Stomach (tissue), 8 donors: ENCODE measurements at regions not wholly inside any gene's neighbourhood (a gene's known extent, or its start where the extent isn't known, plus 50 kb on each side); places are given as distances from the start of the nearest gene placed in this dataset.

Source experiments
- DNase-seq, 2 donors: peaks; one replicate each; pipeline versions ENCODE4 v3.0.0 to v3.0.0-alpha.2; 2013 to 2019
- H3K27ac ChIP-seq, 5 donors: fragments of 200-600 bp in 4 of 5; sonication (generic) in 4 of 5; one replicate each; pipeline ENCODE4 v1.5.1; 2013 to 2019; ENCODE audit warnings: mild to moderate bottlenecking in 1 of 5, moderate library complexity in 1 of 5
- H3K27me3 ChIP-seq, 3 donors: fragments of 200-600 bp; sonication (generic); one replicate each; pipeline ENCODE4 v1.5.1; 2017 to 2019; ENCODE audit warnings: mixed run types in 1 of 3
- H3K36me3 ChIP-seq, 4 donors: fragments of 200-600 bp; sonication (generic); 1 replicate in 3 of 4; 2 replicates in 1 of 4; pipeline ENCODE4 v1.5.1; 2016 to 2019
- H3K4me1 ChIP-seq, 4 donors: fragments of 200-600 bp; sonication (generic); one replicate each; pipeline ENCODE4 v1.5.1; 2016 to 2019
- H3K4me3 ChIP-seq, 4 donors: fragments of 200-600 bp; sonication (generic) in 3 of 4; one replicate each; pipeline ENCODE4 v1.5.1; 2016 to 2019; ENCODE audit warnings: mild to moderate bottlenecking in 1 of 4
- H3K9me3 ChIP-seq, 4 donors: fragments of 200-600 bp; sonication (generic); one replicate each; pipeline ENCODE4 v1.5.1; 2016 to 2019
- EP300 ChIP-seq: sonication (generic); formaldehyde crosslinking; IDR thresholded peaks from one replicate; pipeline ENCODE4 v1.6.1; 2017; ENCODE audit warnings: antibody characterized with exemption
- POLR2A ChIP-seq, 4 donors: fragments of 450-650 bp; IDR thresholded peaks; one replicate each; pipeline ENCODE4 v1.6.1; 2016; ENCODE audit warnings: antibody characterized with exemption in 4 of 4, control low read depth in 2 of 4, mild to moderate bottlenecking in 1 of 4, moderate library complexity in 1 of 4
- POLR2AphosphoS5 ChIP-seq, 3 donors: sonication (generic); formaldehyde crosslinking; IDR thresholded peaks; one replicate each; pipeline ENCODE4 v1.6.1; 2016; ENCODE audit warnings: antibody characterized with exemption in 3 of 3
- WGBS, 5 donors: extraction: QIAGEN DNeasy Blood & Tissue Kit in 3 of 5; methylation state at CpG; one replicate each; pipeline versions ENCODE4 v1.1.5 to v1.1.7; 2013 to 2018; 5-methylcytosine and 5-hydroxymethylcytosine counted together
- intact Hi-C: fragments of 100-400 bp; cut with DNase I; formaldehyde crosslinking; loops from one replicate; pipeline ENCODE4 v1.15.1; 2023; ENCODE audit warnings: low total_unique reads
- TF ChIP-seq, protein P1 (sequence below), 7 experiments: fragments of 450-650 bp in 4 of 7; fragments of 200-600 bp in 3 of 7; sonication (generic) in 3 of 7; IDR thresholded peaks; one replicate each; pipeline ENCODE4 v1.5.1; 2016 to 2019; ENCODE audit warnings: antibody characterized with exemption in 7 of 7, control low read depth in 2 of 7, mild to moderate bottlenecking in 1 of 7
- donor health status: healthy with polysubstance abuse.
- donor health status: Bipolar disorder and iron deficiency.
- donor health status: healthy.

- TF ChIP-seq POLR2A (IDR thresholded peaks at IDR 0.05) (no peak), POLR2AphosphoS5 (IDR thresholded peaks at IDR 0.05) (no peak), EP300 (no peak)
- TF ChIP-seq, protein P1, sequence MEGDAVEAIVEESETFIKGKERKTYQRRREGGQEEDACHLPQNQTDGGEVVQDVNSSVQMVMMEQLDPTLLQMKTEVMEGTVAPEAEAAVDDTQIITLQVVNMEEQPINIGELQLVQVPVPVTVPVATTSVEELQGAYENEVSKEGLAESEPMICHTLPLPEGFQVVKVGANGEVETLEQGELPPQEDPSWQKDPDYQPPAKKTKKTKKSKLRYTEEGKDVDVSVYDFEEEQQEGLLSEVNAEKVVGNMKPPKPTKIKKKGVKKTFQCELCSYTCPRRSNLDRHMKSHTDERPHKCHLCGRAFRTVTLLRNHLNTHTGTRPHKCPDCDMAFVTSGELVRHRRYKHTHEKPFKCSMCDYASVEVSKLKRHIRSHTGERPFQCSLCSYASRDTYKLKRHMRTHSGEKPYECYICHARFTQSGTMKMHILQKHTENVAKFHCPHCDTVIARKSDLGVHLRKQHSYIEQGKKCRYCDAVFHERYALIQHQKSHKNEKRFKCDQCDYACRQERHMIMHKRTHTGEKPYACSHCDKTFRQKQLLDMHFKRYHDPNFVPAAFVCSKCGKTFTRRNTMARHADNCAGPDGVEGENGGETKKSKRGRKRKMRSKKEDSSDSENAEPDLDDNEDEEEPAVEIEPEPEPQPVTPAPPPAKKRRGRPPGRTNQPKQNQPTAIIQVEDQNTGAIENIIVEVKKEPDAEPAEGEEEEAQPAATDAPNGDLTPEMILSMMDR (IDR thresholded peaks at IDR 0.05), result no peak
- Histone ChIP-seq H3K27ac (no peak overlapping the region), H3K27me3 (peaks cover 0 to 23% (median 0%) of the 10 kb centered on the region in 3 donors), H3K4me1 (no peaks in the 10 kb centered on the region), H3K36me3 (no peaks in the 10 kb centered on the region), H3K9me3 (no peaks in the 10 kb centered on the region), H3K4me3 (no peak overlapping the region)
- DNase-seq, result no peak
- 69 to 80% (median 74%) methylated on average over 6 to 7 of the region's 7 CpGs for WGBS, 5 donors
- intact Hi-C loops, result no loop called here
Measured at GRCh38 chr12:109663795-109664194, 49.8 kb upstream of the FAM222A start.
